ENCODE measurements at regions not wholly inside any gene's neighbourhood (a gene's known extent, or its start where the extent isn't known, plus 50 kb on each side); places are given as distances from the start of the nearest gene placed in this dataset.

DNA sequence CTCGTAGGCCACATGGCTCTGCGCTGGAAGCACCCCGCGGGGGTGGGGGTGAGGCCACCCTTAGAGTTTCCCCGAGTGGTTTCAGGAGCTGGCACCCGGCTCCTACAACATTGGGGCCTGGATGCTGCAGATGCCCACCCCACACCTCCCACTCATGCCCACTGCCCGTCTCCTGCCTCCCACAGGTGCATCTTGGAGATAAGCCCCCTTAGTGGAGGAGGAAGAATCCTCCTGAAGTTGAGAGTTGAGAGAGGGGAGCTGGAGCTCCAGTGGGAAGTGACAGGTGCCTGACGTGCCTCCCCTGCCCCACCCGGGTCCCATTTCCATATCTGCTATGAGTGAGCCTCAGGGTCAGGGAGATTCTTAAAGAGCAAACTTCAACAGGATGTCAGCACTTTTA lies 341.3 kb downstream of the TEX29 start:
- no peak for FAIRE-seq
- Histone ChIP-seq H4K20me1 (ENCODE audit: insufficient read depth, low read length) (no peaks in the 10 kb centered on the region), H2AFZ (ENCODE audit: low read depth, low read length) (no peak overlapping the region), H3K79me2 (ENCODE audit: insufficient read depth, low read length) (no peaks in the 10 kb centered on the region), H3K36me3 (ENCODE audit: insufficient read depth, low read length) (no peaks in the 10 kb centered on the region), H3K4me3 (ENCODE audit: insufficient read depth, low read depth, low read length) (no peak overlapping the region), H3K9me3 (ENCODE audit: insufficient read depth, low read depth, low read length) (peaks cover 10% of the 10 kb centered on the region), H3K9ac (ENCODE audit: low read length) (no peak overlapping the region), H3K4me2 (ENCODE audit: low read length) (no peak overlapping the region), H3K4me1 (ENCODE audit: insufficient read depth, low read length) (no peaks in the 10 kb centered on the region), H3K27ac (ENCODE audit: low read depth, low read length) (no peak overlapping the region), H3K27me3 (ENCODE audit: insufficient read depth, low read length) (no peaks in the 10 kb centered on the region)
- Mint-ChIP-seq H3K4me1 (ENCODE audit: low read depth, unreplicated experiment) (peaks cover 6% of the 10 kb centered on the region), H3K27ac (ENCODE audit: unreplicated experiment) (no peak overlapping the region), H3K9me3 (ENCODE audit: unreplicated experiment) (no peaks in the 10 kb centered on the region), H3K27me3 (ENCODE audit: low read depth, unreplicated experiment) (peaks cover 47% of the 10 kb centered on the region), H3K36me3 (ENCODE audit: low read depth, unreplicated experiment) (no peaks in the 10 kb centered on the region), H3K4me3 (ENCODE audit: unreplicated experiment) (no peak overlapping the region)
- no peak for TF ChIP-seq EZH2 (IDR thresholded peaks at IDR 0.05; ENCODE audit: insufficient read depth, low read length)
- TF ChIP-seq, protein P1, sequence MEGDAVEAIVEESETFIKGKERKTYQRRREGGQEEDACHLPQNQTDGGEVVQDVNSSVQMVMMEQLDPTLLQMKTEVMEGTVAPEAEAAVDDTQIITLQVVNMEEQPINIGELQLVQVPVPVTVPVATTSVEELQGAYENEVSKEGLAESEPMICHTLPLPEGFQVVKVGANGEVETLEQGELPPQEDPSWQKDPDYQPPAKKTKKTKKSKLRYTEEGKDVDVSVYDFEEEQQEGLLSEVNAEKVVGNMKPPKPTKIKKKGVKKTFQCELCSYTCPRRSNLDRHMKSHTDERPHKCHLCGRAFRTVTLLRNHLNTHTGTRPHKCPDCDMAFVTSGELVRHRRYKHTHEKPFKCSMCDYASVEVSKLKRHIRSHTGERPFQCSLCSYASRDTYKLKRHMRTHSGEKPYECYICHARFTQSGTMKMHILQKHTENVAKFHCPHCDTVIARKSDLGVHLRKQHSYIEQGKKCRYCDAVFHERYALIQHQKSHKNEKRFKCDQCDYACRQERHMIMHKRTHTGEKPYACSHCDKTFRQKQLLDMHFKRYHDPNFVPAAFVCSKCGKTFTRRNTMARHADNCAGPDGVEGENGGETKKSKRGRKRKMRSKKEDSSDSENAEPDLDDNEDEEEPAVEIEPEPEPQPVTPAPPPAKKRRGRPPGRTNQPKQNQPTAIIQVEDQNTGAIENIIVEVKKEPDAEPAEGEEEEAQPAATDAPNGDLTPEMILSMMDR (IDR thresholded peaks at IDR 0.05; ENCODE audit: insufficient read depth, low read depth, low read length): no peak
- DNase-seq (ENCODE audit: low read depth): no peak

DNA sequence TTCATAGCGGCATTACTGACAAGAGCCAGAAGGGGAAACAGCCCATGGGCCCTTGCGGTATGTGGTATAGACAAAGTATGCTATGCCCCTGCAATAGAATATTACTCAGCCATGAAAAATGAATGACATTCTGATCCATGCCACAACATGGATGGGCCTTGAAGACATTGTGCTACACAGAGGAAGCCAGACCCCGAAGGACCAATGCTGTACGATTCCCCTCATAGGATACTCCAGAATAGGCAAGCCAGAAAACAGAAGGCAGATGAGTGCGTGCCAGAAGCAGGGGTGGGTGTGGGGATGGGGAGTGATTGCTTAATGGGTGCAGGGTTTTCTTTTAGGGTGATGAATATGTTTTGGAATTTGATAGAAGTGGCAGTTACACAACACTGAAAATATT lies 342.0 kb downstream of the TEX29 start:
- H3K27me3 ChIP-seq (ENCODE audit: insufficient read depth, low read length): no peaks in the 10 kb centered on the region
- H3K27me3 Mint-ChIP-seq (ENCODE audit: low read depth, unreplicated experiment): peaks cover 41% of the 10 kb centered on the region
- no peak overlapping the region for H3K9ac ChIP-seq (ENCODE audit: low read length)
- no peak overlapping the region for H3K4me3 Mint-ChIP-seq (ENCODE audit: unreplicated experiment)
- peaks cover 6% of the 10 kb centered on the region for H3K4me1 Mint-ChIP-seq (ENCODE audit: low read depth, unreplicated experiment)
- H3K9me3 ChIP-seq (ENCODE audit: insufficient read depth, low read depth, low read length): peaks cover 10% of the 10 kb centered on the region
- DNase-seq (ENCODE audit: low read depth) (no peak), FAIRE-seq (no peak)
- no peaks in the 10 kb centered on the region for H3K4me1 ChIP-seq (ENCODE audit: insufficient read depth, low read length)
- TF ChIP-seq, protein P1 (IDR thresholded peaks at IDR 0.05; ENCODE audit: insufficient read depth, low read depth, low read length): no peak
- no peak for TF ChIP-seq EZH2 (IDR thresholded peaks at IDR 0.05; ENCODE audit: insufficient read depth, low read length)
- no peaks in the 10 kb centered on the region for H3K9me3 Mint-ChIP-seq (ENCODE audit: unreplicated experiment)
- H3K36me3 ChIP-seq (ENCODE audit: insufficient read depth, low read length): no peaks in the 10 kb centered on the region
- no peak overlapping the region for H3K4me2 ChIP-seq (ENCODE audit: low read length)
- no peaks in the 10 kb centered on the region for H3K36me3 Mint-ChIP-seq (ENCODE audit: low read depth, unreplicated experiment)
- no peaks in the 10 kb centered on the region for H3K79me2 ChIP-seq (ENCODE audit: insufficient read depth, low read length)
- H2AFZ ChIP-seq (ENCODE audit: low read depth, low read length): no peak overlapping the region
- no peak overlapping the region for H3K27ac ChIP-seq (ENCODE audit: low read depth, low read length)
- no peak overlapping the region for H3K4me3 ChIP-seq (ENCODE audit: insufficient read depth, low read depth, low read length)
- no peaks in the 10 kb centered on the region for H4K20me1 ChIP-seq (ENCODE audit: insufficient read depth, low read length)
- no peak overlapping the region for H3K27ac Mint-ChIP-seq (ENCODE audit: unreplicated experiment)

DNA sequence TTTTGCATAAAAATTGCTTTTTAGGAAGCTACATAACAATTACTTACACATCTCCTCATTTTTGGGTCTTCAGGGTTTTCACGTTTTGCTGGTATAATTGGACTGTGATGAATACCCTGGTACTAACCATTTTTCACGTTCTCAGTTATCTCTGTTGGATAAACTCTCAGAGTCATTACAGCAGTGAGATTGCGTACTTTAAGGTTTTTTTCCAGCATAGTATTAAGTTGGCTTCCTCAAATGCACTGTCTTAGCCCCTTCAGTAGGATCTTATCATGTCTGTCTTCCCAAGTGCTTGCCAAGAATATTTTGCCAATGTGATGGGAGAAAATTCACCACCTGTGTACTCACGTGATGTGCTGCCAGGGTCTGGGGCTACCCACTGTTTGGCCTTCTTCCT lies 342.5 kb downstream of the TEX29 start:
- Histone ChIP-seq H3K79me2 (ENCODE audit: insufficient read depth, low read length) (no peaks in the 10 kb centered on the region), H3K27me3 (ENCODE audit: insufficient read depth, low read length) (no peaks in the 10 kb centered on the region), H4K20me1 (ENCODE audit: insufficient read depth, low read length) (no peaks in the 10 kb centered on the region), H3K27ac (ENCODE audit: low read depth, low read length) (no peak overlapping the region), H3K4me2 (ENCODE audit: low read length) (no peak overlapping the region), H3K36me3 (ENCODE audit: insufficient read depth, low read length) (no peaks in the 10 kb centered on the region), H2AFZ (ENCODE audit: low read depth, low read length) (no peak overlapping the region), H3K9ac (ENCODE audit: low read length) (no peak overlapping the region), H3K4me1 (ENCODE audit: insufficient read depth, low read length) (no peaks in the 10 kb centered on the region), H3K4me3 (ENCODE audit: insufficient read depth, low read depth, low read length) (no peak overlapping the region), H3K9me3 (ENCODE audit: insufficient read depth, low read depth, low read length) (peaks cover 10% of the 10 kb centered on the region)
- FAIRE-seq: no peak
- TF ChIP-seq, protein P1 (IDR thresholded peaks at IDR 0.05; ENCODE audit: insufficient read depth, low read depth, low read length): no peak
- no peak for TF ChIP-seq EZH2 (IDR thresholded peaks at IDR 0.05; ENCODE audit: insufficient read depth, low read length)
- Mint-ChIP-seq H3K27ac (ENCODE audit: unreplicated experiment) (no peak overlapping the region), H3K4me1 (ENCODE audit: low read depth, unreplicated experiment) (peaks cover 6% of the 10 kb centered on the region), H3K36me3 (ENCODE audit: low read depth, unreplicated experiment) (no peaks in the 10 kb centered on the region), H3K27me3 (ENCODE audit: low read depth, unreplicated experiment) (peaks cover 41% of the 10 kb centered on the region), H3K4me3 (ENCODE audit: unreplicated experiment) (no peak overlapping the region), H3K9me3 (ENCODE audit: unreplicated experiment) (no peaks in the 10 kb centered on the region)
- no peak for DNase-seq (ENCODE audit: low read depth)
